ENCODE measurements at regions not wholly inside any gene's neighbourhood (a gene's known extent, or its start where the extent isn't known, plus 50 kb on each side); places are given as distances from the start of the nearest gene placed in this dataset.

GRCh38 chr20:48107560-48107959, 322.3 kb upstream of the SULF2 start:
- Mint-ChIP-seq H3K36me3 (ENCODE audit: low read depth) (no peaks in the 10 kb centered on the region), H3K4me3 (no peak overlapping the region), H3K27ac (no peak overlapping the region), H3K9me3 (no peaks in the 10 kb centered on the region), H3K27me3 (ENCODE audit: insufficient read depth) (peaks cover 3% of the 10 kb centered on the region), H3K4me1 (ENCODE audit: low read depth) (no peaks in the 10 kb centered on the region)
- intact Hi-C loops (cut with micrococcal nuclease), result no loop called here
- no peak for DNase-seq (ENCODE audit: low spot score)

- H3K4me3 Mint-ChIP-seq, result no peak overlapping the region
- no peaks in the 10 kb centered on the region for H3K4me1 Mint-ChIP-seq (ENCODE audit: low read depth)
- no peaks in the 10 kb centered on the region for H3K36me3 Mint-ChIP-seq (ENCODE audit: low read depth)
Measured at GRCh38 chr20:48106428-48106827, 321.1 kb upstream of the SULF2 start.

GRCh38 chr20:48105526-48105925, 320.2 kb upstream of the SULF2 start:
- DNase-seq (ENCODE audit: low spot score), result no peak
- intact Hi-C loops (cut with micrococcal nuclease), result no loop called here
- Mint-ChIP-seq H3K36me3 (ENCODE audit: low read depth) (no peaks in the 10 kb centered on the region), H3K4me3 (no peak overlapping the region), H3K27ac (no peak overlapping the region), H3K4me1 (ENCODE audit: low read depth) (no peaks in the 10 kb centered on the region), H3K27me3 (ENCODE audit: insufficient read depth) (peaks cover 5% of the 10 kb centered on the region), H3K9me3 (no peaks in the 10 kb centered on the region)

More at GRCh38 chr20:48106428-48106827, 321.1 kb upstream of the SULF2 start:
- Mint-ChIP-seq H3K27ac (no peak overlapping the region), H3K27me3 (ENCODE audit: insufficient read depth) (peaks cover 3% of the 10 kb centered on the region), H3K9me3 (no peaks in the 10 kb centered on the region)
- DNase-seq (ENCODE audit: low spot score), result no peak
- intact Hi-C loops (cut with micrococcal nuclease), result no loop called here

GRCh38 chr20:48102931-48103660, 317.8 kb upstream of the SULF2 start:
- Mint-ChIP-seq H3K9me3 (no peaks in the 10 kb centered on the region), H3K27ac (no peak overlapping the region), H3K4me1 (ENCODE audit: low read depth) (no peaks in the 10 kb centered on the region), H3K36me3 (ENCODE audit: low read depth) (no peaks in the 10 kb centered on the region), H3K27me3 (ENCODE audit: insufficient read depth) (peaks cover 2% of the 10 kb centered on the region), H3K4me3 (no peak overlapping the region)
- intact Hi-C loops (cut with micrococcal nuclease), result no loop called here
- no peak for DNase-seq (ENCODE audit: low spot score)

- no peaks in the 10 kb centered on the region for H3K9me3 Mint-ChIP-seq
- H3K27ac Mint-ChIP-seq, result no peak overlapping the region
- H3K4me3 Mint-ChIP-seq, result no peak overlapping the region
- H3K36me3 Mint-ChIP-seq (ENCODE audit: low read depth), result no peaks in the 10 kb centered on the region
- no peak for DNase-seq (ENCODE audit: low spot score)
- H3K4me1 Mint-ChIP-seq (ENCODE audit: low read depth), result no peaks in the 10 kb centered on the region
- intact Hi-C loops (cut with micrococcal nuclease), result no loop called here
- peaks cover 2% of the 10 kb centered on the region for H3K27me3 Mint-ChIP-seq (ENCODE audit: insufficient read depth)
Measured at GRCh38 chr20:48102076-48102787, 317.0 kb upstream of the SULF2 start.

- Mint-ChIP-seq H3K9me3 (no peaks in the 10 kb centered on the region), H3K27ac (no peak overlapping the region), H3K36me3 (ENCODE audit: low read depth) (no peaks in the 10 kb centered on the region), H3K4me3 (no peak overlapping the region), H3K4me1 (ENCODE audit: low read depth) (no peaks in the 10 kb centered on the region), H3K27me3 (ENCODE audit: insufficient read depth) (peaks cover 2% of the 10 kb centered on the region)
- DNase-seq (ENCODE audit: low spot score), result no peak
- intact Hi-C loops (cut with micrococcal nuclease), result no loop called here
Measured at GRCh38 chr20:48100483-48100882, 315.2 kb upstream of the SULF2 start.

GRCh38 chr20:48098866-48099265, 313.6 kb upstream of the SULF2 start:
- H3K9me3 Mint-ChIP-seq, result no peaks in the 10 kb centered on the region
- intact Hi-C loops (cut with micrococcal nuclease), result no loop called here
- no peak for DNase-seq (ENCODE audit: low spot score)
- H3K4me3 Mint-ChIP-seq, result no peak overlapping the region
- H3K36me3 Mint-ChIP-seq (ENCODE audit: low read depth), result no peaks in the 10 kb centered on the region
- peaks cover 2% of the 10 kb centered on the region for H3K27me3 Mint-ChIP-seq (ENCODE audit: insufficient read depth)
- no peaks in the 10 kb centered on the region for H3K4me1 Mint-ChIP-seq (ENCODE audit: low read depth)
- H3K27ac Mint-ChIP-seq, result no peak overlapping the region

GRCh38 chr20:48098099-48098498, 312.8 kb upstream of the SULF2 start:
- no peaks in the 10 kb centered on the region for H3K4me1 Mint-ChIP-seq (ENCODE audit: low read depth)
- peaks cover 2% of the 10 kb centered on the region for H3K27me3 Mint-ChIP-seq (ENCODE audit: insufficient read depth)
- DNase-seq (ENCODE audit: low spot score), result no peak
- H3K36me3 Mint-ChIP-seq (ENCODE audit: low read depth), result no peaks in the 10 kb centered on the region
- no peak overlapping the region for H3K27ac Mint-ChIP-seq
- H3K4me3 Mint-ChIP-seq, result no peak overlapping the region
- H3K9me3 Mint-ChIP-seq, result no peaks in the 10 kb centered on the region
- intact Hi-C loops (cut with micrococcal nuclease), result no loop called here

- Mint-ChIP-seq H3K27ac (no peak overlapping the region), H3K27me3 (ENCODE audit: insufficient read depth) (peaks cover 2% of the 10 kb centered on the region), H3K36me3 (ENCODE audit: low read depth) (no peaks in the 10 kb centered on the region), H3K9me3 (no peaks in the 10 kb centered on the region), H3K4me3 (no peak overlapping the region), H3K4me1 (ENCODE audit: low read depth) (no peaks in the 10 kb centered on the region)
- no peak for DNase-seq (ENCODE audit: low spot score)
- intact Hi-C loops (cut with micrococcal nuclease), result no loop called here
Measured at GRCh38 chr20:48096957-48097890, 311.9 kb upstream of the SULF2 start.

GRCh38 chr20:48096212-48096875, 311.1 kb upstream of the SULF2 start:
- DNase-seq (ENCODE audit: low spot score), result no peak
- Mint-ChIP-seq H3K36me3 (ENCODE audit: low read depth) (no peaks in the 10 kb centered on the region), H3K27ac (no peak overlapping the region), H3K9me3 (no peaks in the 10 kb centered on the region), H3K27me3 (ENCODE audit: insufficient read depth) (peaks cover 5% of the 10 kb centered on the region), H3K4me1 (ENCODE audit: low read depth) (no peaks in the 10 kb centered on the region), H3K4me3 (no peak overlapping the region)
- intact Hi-C loops (cut with micrococcal nuclease), result no loop called here

GRCh38 chr20:48094944-48095343, 309.7 kb upstream of the SULF2 start:
- Mint-ChIP-seq H3K9me3 (no peaks in the 10 kb centered on the region), H3K27me3 (ENCODE audit: insufficient read depth) (peaks cover 2% of the 10 kb centered on the region), H3K4me1 (ENCODE audit: low read depth) (no peaks in the 10 kb centered on the region), H3K36me3 (ENCODE audit: low read depth) (no peaks in the 10 kb centered on the region), H3K27ac (no peak overlapping the region), H3K4me3 (no peak overlapping the region)
- intact Hi-C loops (cut with micrococcal nuclease), result no loop called here
- DNase-seq (ENCODE audit: low spot score), result no peak

- H3K4me1 Mint-ChIP-seq (ENCODE audit: low read depth), result no peaks in the 10 kb centered on the region
- H3K4me3 Mint-ChIP-seq, result no peak overlapping the region
- no peak overlapping the region for H3K27ac Mint-ChIP-seq
- intact Hi-C loops (cut with micrococcal nuclease), result no loop called here
- no peak for DNase-seq (ENCODE audit: low spot score)
- H3K27me3 Mint-ChIP-seq (ENCODE audit: insufficient read depth), result peaks cover 2% of the 10 kb centered on the region
- no peaks in the 10 kb centered on the region for H3K9me3 Mint-ChIP-seq
- H3K36me3 Mint-ChIP-seq (ENCODE audit: low read depth), result no peaks in the 10 kb centered on the region
Measured at GRCh38 chr20:48094196-48094749, 309.0 kb upstream of the SULF2 start.
